Stimulated activated CD4-positive, alpha-beta T cell treated with anti-CD3 and anti-CD28 coated beads, Interleukin-1b, Interleukin-23, amount 100 ng/mL, for 4 hours (primary cell): ENCODE measurements at regions not wholly inside any gene's neighbourhood (a gene's known extent, or its start where the extent isn't known, plus 50 kb on each side); places are given as distances from the start of the nearest gene placed in this dataset.

Experiments used
- DNase-seq, 2 donors: peaks; one replicate each; pipeline ENCODE4 v3.0.0-alpha.2; 2020; ENCODE audit warnings: low read depth in 2 of 2

- DNase-seq, result no peak
Measured at GRCh38 chr6:33967966-33968724, 164.3 kb upstream of the MLN start.

DNA sequence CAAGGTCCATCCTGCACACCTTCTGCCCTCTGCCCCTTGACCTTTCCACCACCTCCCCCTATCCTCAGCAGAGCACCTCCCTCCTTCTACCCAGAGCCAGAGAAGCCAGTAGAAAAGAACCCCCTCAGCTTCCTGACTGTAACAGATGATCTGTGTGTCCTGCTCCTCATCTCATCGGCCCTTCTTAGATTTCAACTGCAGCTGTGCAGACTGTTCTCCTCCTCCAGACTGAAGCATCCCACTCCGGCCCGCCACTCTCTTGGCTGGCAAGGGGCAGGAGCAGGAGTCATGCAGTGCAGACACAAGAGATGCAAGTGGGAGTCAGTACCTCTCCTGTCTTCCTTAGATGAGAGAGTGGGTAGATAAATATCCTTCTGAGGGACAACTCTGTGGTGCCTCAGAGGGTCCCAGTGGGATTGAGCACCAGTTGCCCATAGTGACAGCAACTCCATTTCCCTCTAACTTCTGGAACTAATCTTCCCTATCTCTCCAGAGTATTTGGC is 163.5 kb upstream of the MLN start:
- no peak for DNase-seq

GRCh38 chr6:33966536-33966935 is 162.7 kb upstream of the MLN start:
- no peak for DNase-seq

GRCh38 chr6:33965766-33966165 is 162.0 kb upstream of the MLN start:
- DNase-seq, result no peak

DNA sequence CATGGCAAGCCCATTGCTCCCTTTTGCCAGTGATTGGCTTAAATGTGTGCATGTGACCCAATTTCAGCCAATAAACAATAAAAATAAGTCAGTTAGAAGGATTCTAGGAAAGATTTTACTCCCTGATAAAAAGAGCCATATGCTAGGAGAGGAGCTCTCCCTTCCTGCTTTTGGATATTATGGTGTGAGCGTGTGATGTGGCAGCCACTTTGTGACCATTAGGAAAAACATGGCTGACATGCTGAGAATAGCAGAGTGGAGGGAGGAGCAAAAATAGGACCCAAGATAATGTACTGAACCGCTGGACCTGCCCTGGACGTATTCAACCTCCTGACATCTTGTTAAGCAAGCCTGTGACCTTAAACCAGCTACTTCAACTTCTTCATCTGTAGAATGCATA is 160.6 kb upstream of the MLN start:
- no peak for DNase-seq

- DNase-seq, result no peak
Measured at GRCh38 chr6:33963136-33963750, 159.4 kb upstream of the MLN start.

DNA sequence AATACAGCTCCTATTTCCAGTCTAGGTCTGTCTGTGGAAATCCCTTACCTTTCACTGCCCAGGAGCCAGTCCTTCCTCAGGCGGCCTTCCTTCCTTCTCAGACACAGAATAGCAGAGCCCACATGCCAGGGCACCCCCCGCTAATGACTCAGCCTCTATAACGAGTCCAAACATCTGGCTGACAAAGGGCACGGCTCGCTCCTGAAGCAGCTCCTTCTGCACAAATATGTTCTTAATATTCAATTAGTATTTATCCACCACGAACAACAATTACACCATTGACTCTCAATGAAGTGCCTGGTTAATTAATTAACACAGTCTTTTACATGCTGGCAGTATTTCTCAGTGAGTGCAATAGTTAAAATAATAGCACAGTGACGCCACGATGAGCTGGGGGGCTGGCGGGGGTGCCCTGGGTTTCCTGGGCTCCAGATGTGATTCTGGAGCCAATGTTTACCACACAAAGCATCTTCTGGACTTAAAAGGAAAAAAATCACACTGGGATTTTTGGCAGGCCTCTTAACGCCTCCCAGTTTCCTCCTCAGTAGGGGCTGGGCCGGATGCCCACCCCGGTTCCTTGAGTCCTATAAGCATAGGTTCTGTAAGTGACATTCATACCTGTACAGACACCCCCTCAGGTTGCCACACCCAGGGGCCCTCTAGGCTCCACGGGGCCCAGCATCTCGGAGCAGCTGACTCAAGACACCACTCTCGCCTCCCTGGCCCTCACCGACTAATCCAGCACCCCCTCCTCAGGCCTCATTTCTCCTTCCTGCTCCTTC is 158.6 kb upstream of the MLN start:
- no peak for DNase-seq

- no peak for DNase-seq
Measured at GRCh38 chr6:33961691-33962090, 157.9 kb upstream of the MLN start.

- no peak for DNase-seq
Measured at GRCh38 chr6:33960345-33961313, 156.8 kb upstream of the MLN start.

DNA sequence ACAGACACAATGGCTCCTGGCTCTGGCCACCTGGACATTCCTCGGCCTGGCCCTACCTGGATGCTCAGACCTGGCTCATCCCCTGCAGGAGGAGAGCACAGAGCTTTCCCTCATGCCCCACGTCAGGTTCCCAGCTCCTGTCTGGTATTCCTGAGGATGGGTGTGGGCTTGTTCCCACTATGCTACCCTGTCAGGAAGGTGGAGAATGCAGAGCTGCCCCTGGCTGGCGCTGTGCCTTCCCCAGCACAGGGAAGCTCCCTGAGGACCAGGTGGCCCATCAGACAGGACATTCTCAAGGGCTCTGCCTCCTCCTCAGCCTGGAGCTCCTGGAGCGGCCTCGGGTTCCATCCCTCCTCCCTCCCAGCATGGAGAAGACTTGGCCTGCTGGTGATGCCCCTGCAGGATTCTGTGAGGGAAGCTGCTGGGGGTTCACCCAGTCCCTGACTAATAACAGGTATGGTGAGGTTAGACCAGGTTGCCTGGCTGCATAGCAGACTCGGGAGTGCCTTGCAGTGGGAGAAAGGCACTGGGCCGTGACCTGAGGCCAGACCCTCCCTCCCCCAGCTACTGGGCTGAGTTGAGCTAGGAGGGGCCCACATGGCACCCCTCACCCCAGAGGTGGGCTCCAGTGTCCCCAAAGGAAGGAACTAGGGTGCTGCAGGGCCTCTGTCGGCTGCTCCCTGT is 156.0 kb upstream of the MLN start:
- DNase-seq, result no peak

GRCh38 chr6:33959329-33959651 is 155.5 kb upstream of the MLN start:
- no peak for DNase-seq

DNA sequence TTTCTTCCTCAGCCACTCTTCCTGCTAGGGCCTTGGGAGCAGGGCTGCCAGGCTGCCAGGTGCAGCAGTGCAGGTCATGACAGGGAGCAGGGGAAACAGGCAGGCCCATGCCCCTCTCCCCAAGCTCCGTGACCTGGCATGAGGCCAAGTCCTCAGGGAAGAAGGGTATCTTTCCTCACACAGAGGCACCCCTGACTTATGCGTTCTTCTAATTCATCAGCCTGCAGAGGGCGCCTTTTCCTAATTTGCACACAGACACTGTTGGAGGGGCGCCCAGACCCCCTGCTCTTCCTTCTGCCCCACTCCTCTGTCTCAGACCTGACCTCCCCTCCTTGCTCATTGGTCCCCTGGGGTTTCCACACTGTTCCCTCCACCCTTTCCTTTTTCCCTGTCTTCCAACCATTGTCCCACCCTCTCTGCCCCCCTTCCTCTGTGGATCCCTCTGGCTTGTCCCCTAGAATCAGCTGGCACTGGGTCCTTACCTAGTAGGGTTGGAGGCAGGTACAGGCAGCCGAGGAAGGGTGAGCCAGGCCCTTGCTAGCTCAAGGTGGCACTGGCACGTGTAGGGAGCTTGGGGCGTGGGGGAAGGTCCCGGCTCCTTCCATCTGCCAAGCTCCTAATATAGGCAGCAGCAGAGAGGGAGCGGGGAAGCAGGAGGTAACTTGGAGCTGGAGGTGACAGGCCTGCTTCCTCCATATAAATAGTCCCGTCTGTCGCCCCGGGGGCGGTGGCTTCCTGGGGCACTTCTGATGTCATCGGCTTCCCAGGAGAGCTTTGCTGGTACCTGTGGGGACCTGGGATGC is 154.9 kb upstream of the MLN start:
- DNase-seq, result no peak

GRCh38 chr6:33957892-33958525 is 154.2 kb upstream of the MLN start:
- DNase-seq, result no peak

DNA sequence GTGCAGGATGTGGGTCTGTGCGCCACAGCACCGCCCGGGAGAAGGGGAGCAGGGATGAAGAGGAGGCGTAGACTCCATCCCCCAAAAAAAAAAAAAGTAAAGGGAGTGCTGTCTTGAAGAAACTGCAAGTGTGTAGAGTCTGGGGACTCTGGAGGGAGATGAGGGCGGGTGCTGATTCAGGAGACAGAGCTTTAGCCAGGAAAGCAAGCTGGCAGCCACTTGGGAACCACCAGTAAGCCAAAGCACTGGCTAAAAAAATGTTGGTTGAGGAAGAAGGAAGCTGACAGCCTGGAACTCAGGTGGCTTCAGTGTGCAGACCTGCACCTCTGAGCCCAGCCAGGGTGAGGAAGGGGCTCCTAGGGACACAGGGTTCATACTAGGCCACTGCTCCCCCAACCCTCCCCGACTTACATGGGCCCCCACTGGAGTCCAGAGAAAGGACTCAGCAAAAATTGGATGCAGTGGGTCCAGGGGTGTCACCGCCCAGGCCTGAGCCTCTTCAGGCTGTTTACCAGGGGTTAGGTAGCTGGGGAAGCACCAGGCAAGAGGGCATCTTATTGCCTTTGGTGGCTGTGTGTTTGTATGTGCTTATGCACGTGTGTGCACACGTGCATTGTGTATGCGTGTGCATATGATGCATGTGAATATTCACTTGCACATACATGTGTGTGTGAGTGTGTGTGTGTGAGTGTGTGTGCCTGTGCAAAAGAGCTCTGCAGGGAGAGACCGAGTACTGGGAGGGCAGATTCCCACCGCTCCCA is 153.5 kb upstream of the MLN start:
- DNase-seq, result no peak

GRCh38 chr6:33956206-33956605 is 152.4 kb upstream of the MLN start:
- DNase-seq, result no peak

DNA sequence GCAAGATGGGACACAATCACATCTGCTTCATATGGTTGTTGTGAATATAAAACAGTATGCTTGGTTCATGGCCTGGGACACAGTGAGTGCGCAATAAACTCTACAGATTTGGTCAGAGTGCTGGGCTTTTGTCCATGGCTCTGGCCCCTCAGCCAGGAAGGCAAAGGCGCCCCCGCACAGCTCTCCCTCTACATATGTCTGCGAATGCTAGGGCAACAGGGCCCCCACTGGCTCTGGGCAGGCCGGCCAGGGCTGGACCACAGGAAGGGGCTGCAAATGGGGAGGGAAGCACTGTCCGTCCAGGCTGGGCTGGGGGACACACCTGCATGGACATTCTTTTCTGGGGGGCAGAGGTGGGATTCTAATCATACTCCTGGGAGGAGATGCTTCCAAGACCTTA is 151.8 kb upstream of the MLN start:
- no peak for DNase-seq

DNA sequence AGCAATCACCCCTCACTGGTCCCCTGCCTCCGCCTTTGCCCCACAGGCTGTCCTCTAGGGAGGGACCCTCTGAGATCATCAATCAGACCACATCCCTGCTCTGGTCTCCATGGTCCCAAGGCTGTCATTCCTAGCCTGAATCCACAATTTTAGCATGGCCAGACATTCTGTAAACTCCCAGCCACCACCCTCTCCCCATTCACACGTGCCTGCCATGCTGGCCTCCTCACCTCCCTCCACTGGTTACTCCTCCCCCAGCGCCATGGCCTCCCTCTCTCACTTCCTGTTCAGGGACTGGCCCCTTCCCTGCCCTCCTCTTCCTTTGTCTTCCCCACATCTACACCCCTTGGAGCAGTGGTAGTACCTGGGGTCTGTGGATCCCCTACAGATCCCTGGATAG is 150.7 kb upstream of the MLN start:
- no peak for DNase-seq

DNA sequence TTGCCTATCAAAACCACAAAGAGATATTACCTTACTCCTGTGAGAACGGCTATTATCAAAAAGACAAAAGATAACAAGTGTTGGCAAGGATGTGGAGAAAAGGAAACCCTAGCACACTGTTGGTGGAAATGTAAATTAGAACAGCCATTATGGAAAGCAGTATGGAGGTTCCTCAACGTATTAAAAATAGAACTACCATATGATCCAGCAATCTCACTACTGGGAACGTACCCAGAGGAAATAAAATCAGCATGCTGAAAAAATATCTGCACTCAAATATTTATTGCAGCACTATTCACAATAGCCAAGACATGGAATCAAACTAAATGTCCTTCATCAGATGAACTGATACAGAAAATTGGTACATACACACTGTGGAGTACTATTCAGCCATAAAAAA is 149.4 kb upstream of the MLN start:
- DNase-seq, result no peak

DNA sequence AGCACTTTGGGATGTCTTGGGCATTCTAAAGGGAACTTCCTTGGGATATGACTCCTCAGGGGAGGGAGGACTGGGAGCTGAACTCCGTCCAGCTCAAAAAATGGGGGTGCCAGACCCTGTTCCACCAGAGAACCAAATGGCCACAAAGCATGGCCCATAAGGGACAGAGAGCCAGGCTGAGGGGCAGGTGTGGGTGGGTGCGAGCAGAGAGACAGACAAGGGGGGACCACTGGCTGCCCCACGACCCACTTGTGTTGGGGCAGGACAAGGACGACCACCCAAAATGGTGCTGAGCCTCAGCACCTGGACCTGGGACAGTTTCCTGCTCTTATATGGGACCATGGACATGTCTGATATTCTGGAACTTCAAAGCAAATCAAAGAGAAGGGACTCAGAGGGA is 148.2 kb upstream of the MLN start:
- no peak for DNase-seq
